ENCODE measurements at regions not wholly inside any gene's neighbourhood (a gene's known extent, or its start where the extent isn't known, plus 50 kb on each side); places are given as distances from the start of the nearest gene placed in this dataset.

DNA sequence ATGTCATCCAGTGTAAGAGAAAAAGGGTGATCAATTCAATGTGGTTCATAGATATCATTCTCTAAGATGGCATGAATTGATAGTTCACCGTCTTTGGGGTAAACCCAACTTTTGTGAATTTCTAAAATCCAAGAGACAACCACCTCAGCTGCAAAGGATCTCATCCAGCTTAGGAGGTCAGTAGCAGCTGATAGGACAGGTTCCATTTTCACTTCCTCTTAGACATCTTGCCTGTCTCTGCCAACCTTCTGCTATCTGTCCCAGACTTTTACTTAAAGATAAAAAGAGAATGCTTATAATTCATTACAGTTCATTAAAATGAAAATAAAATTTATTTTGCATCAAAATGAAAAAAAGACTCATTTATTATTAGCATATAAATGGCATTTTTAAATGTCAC, 468.2 kb downstream of the XYLT1 start:
- Histone ChIP-seq H3K4ac (replicated peaks; ENCODE audit: insufficient read length, low read depth, low read length) (no peak overlapping the region), H2AFZ (ENCODE audit: low read length) (no peak overlapping the region), H4K20me1 (replicated peaks in 1 of 2; ENCODE audit: control insufficient read depth in 1 of 2, insufficient read depth in 2 of 2, low read length in 2 of 2) (no peaks in the 10 kb centered on the region), H4K5ac (ENCODE audit: insufficient read length, low read depth, low read length) (no peak overlapping the region), H3K79me2 (ENCODE audit: control insufficient read depth in 1 of 2, insufficient read depth in 2 of 2, low read length in 2 of 2) (no peaks in the 10 kb centered on the region), H3K79me1 (ENCODE audit: low read depth, low read length) (no peaks in the 10 kb centered on the region), H4K91ac (replicated peaks; ENCODE audit: insufficient read length, low read length) (no peak overlapping the region), H3K23ac (ENCODE audit: insufficient read length) (no peak overlapping the region), H3K18ac (ENCODE audit: extremely low read depth, low read length) (no peak overlapping the region), H3K56ac (replicated peaks; ENCODE audit: insufficient read length, low read depth, low read length) (no peak overlapping the region), H3K9me3 (ENCODE audit: insufficient read depth in 2 of 2, low read depth in 1 of 2, low read length in 1 of 2) (no peaks in the 10 kb centered on the region), H2BK15ac (ENCODE audit: low read length) (no peak overlapping the region), H3K23me2 (ENCODE audit: low read depth, low read length) (no peaks in the 10 kb centered on the region), H2BK5ac (ENCODE audit: low read depth, low read length) (no peak overlapping the region), H3K4me3 (ENCODE audit: extremely low read depth in 1 of 4, insufficient read depth in 2 of 4, low read depth in 3 of 4, low read length in 4 of 4) (no peak overlapping the region), H3K36me3 (ENCODE audit: control insufficient read depth in 2 of 4, insufficient read depth in 4 of 4, low read length in 3 of 4) (no peaks in the 10 kb centered on the region), H3K27ac (ENCODE audit: low read depth, low read length) (no peak overlapping the region), H3K9ac (replicated peaks in 1 of 4; ENCODE audit: extremely low read depth in 1 of 4, low read depth in 3 of 4, low read length in 3 of 4) (no peak overlapping the region), H2BK120ac (replicated peaks; ENCODE audit: low read depth, low read length) (no peak overlapping the region), H3K4me2 (ENCODE audit: insufficient read depth in 1 of 2, low read depth in 2 of 2, low read length in 2 of 2) (no peak overlapping the region), H2AK5ac (ENCODE audit: low read depth, low read length) (no peak overlapping the region), H2BK12ac (ENCODE audit: low read depth, low read length) (no peak overlapping the region), H3K14ac (ENCODE audit: insufficient read length) (no peak overlapping the region), H3K27me3 (replicated peaks in 1 of 4; ENCODE audit: control insufficient read depth in 3 of 4, extremely low read depth in 1 of 4, insufficient read depth in 3 of 4, low read length in 3 of 4) (no peaks in the 10 kb centered on the region; a peak in 1 of 7 replicates), H2BK20ac (ENCODE audit: low read length) (no peak overlapping the region), H3K4me1 (replicated peaks in 1 of 4; ENCODE audit: control insufficient read depth in 3 of 4, insufficient read depth in 4 of 4, low read length in 3 of 4) (no peaks in the 10 kb centered on the region), H4K8ac (ENCODE audit: extremely low read depth, insufficient read depth, low read length) (no peak overlapping the region)
- 85% methylated on average over 1 of the region's 1 CpG; no CpG with 5 or more reads in 1 of the 2 experiments for WGBS, 2 experiments (ENCODE audit: extremely low coverage in 1 of 2, insufficient coverage in 1 of 2, insufficient read length in 1 of 2, insufficient replicate concordance in 2 of 2, low coverage in 1 of 2, low lambda C conversion rate in 2 of 2, missing lambda C conversion rate in 1 of 2)
- no peak for DNase-seq (ENCODE audit: low read depth in 1 of 2, low spot score in 2 of 2)
- ChIA-PET CTCF (ENCODE audit: partially characterized antibody) (no interaction called here), POLR2A (ENCODE audit: partially characterized antibody) (no interaction called here)
- FAIRE-seq: no peak
- TF ChIP-seq HDAC6 (IDR thresholded peaks at IDR 0.05; ENCODE audit: low read depth, low read length) (no peak), CHD2 (IDR thresholded peaks at IDR 0.05; ENCODE audit: low read length) (no peak), NRF1 (IDR thresholded peaks at IDR 0.05; ENCODE audit: low read depth, low read length) (no peak), ASH2L (IDR thresholded peaks at IDR 0.05; ENCODE audit: low read length) (no peak), RAD21 (IDR thresholded peaks at IDR 0.05 in 1 of 2, conservative IDR thresholded peaks at IDR 0.05 in 1 of 2; ENCODE audit: low read depth in 2 of 2, low read length in 2 of 2) (no peak), EZH2 (IDR thresholded peaks at IDR 0.05; ENCODE audit: low read depth, low read length, severe bottlenecking) (no peak), MAX (IDR thresholded peaks at IDR 0.05) (no peak), MAFK (IDR thresholded peaks at IDR 0.05; ENCODE audit: low read depth, low read length) (no peak), CTBP2 (IDR thresholded peaks at IDR 0.05; ENCODE audit: borderline replicate concordance, insufficient read depth, insufficient read length, low read length) (no peak), CTCF (IDR thresholded peaks at IDR 0.05; ENCODE audit: control extremely low read depth in 1 of 3, insufficient read depth in 1 of 3, low read depth in 1 of 3, low read length in 3 of 3) (no peak)

All from H1 (cell line).